GOT3 (cell line): ENCODE measurements at regions not wholly inside any gene's neighbourhood (a gene's known extent, or its start where the extent isn't known, plus 50 kb on each side); places are given as distances from the start of the nearest gene placed in this dataset.
"Not testable (repeated sequence)": the region's sequence is repeated elsewhere in the genome, so short reads cannot be mapped to it uniquely, and the experiment has no call there.

ENCODE experiments used
- DNase-seq: peaks from one replicate; lab custom pipeline; 2025; ENCODE audit warnings: mixed read lengths; lab: John Stamatoyannopoulos, UW

- DNase-seq = no peak
These were observed 473.7 kb downstream of the MATN1 start for GRCh38 chr1:30249446-30250337.

- DNase-seq = no peak
These were observed 474.6 kb downstream of the MATN1 start for GRCh38 chr1:30248774-30249173.

- no peak for DNase-seq
These were observed 475.0 kb downstream of the MATN1 start for GRCh38 chr1:30248373-30248772.

- no peak for DNase-seq
These were observed 478.6 kb downstream of the MATN1 start for GRCh38 chr1:30244801-30245200.

- no peak for DNase-seq
These were observed 480.5 kb downstream of the MATN1 start for GRCh38 chr1:30242722-30243457.

GRCh38 chr1:30242168-30242567 lies 481.2 kb downstream of the MATN1 start:
- DNase-seq = no peak

- DNase-seq = no peak
These were observed 481.7 kb downstream of the MATN1 start for GRCh38 chr1:30241681-30242080.

GRCh38 chr1:30234091-30234490 lies 489.3 kb downstream of the MATN1 start:
- no peak for DNase-seq

- no peak for DNase-seq
These were observed 491.0 kb downstream of the MATN1 start for GRCh38 chr1:30232288-30232899.

GRCh38 chr1:30229960-30230359 lies 493.4 kb downstream of the MATN1 start:
- DNase-seq = no peak

- no peak for DNase-seq
These were observed 493.8 kb downstream of the MATN1 start for GRCh38 chr1:30229557-30229956.

- no peak for DNase-seq
These were observed 496.7 kb downstream of the MATN1 start for GRCh38 chr1:30226648-30227047.

GRCh38 chr1:30225357-30225756 lies 498.0 kb downstream of the MATN1 start:
- no peak for DNase-seq

- no peak for DNase-seq
These were observed 503.7 kb downstream of the MATN1 start for GRCh38 chr1:30219675-30220074.

- DNase-seq = no peak
These were observed 504.9 kb downstream of the MATN1 start for GRCh38 chr1:30218438-30218837.

- DNase-seq = no peak
These were observed 506.8 kb downstream of the MATN1 start for GRCh38 chr1:30216602-30217001.

- DNase-seq = no peak
These were observed 509.4 kb downstream of the MATN1 start for GRCh38 chr1:30213936-30214335.

- DNase-seq = not testable (repeated sequence)
These were observed 515.4 kb downstream of the MATN1 start for GRCh38 chr1:30207962-30208361.

- DNase-seq = not testable (repeated sequence)
These were observed 516.8 kb downstream of the MATN1 start for GRCh38 chr1:30206631-30207030.

- not testable (repeated sequence) for DNase-seq
These were observed 518.5 kb downstream of the MATN1 start for GRCh38 chr1:30204916-30205315.

- no peak for DNase-seq
These were observed 522.4 kb downstream of the MATN1 start for GRCh38 chr1:30201015-30201414.

GRCh38 chr1:30200161-30200560 lies 523.2 kb downstream of the MATN1 start:
- no peak for DNase-seq

GRCh38 chr1:30199563-30199962 lies 523.8 kb downstream of the MATN1 start:
- no peak for DNase-seq
